ENCODE measurements at regions not wholly inside any gene's neighbourhood (a gene's known extent, or its start where the extent isn't known, plus 50 kb on each side); places are given as distances from the start of the nearest gene placed in this dataset.
"Not testable (repeated sequence)": the region's sequence is repeated elsewhere in the genome, so short reads cannot be mapped to it uniquely, and the experiment has no call there.

DNA sequence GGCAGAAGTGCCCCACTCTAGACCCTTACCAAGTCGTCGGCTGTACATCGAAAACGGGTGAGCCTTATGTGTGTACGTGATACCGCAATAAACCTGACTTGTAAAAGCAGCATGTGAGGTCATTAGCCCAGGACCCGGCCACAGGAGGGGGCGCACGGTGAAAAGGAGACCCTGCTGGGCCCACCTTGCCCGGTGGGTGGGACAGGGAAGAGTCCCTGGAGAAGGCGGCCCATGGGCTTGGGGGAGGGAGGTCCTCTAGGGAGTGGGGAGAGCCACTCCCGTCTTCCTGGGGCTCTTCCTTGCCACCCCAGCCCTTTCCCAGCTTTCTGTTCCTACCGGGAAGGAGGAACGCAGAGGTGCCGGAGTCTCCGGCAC lies 188.8 kb downstream of the NPIPB11 start:
- H3K27ac ChIP-seq (ENCODE audit: low read depth, low read length); H3K4me3 ChIP-seq (ENCODE audit: low read depth in 1 of 2, low read length in 2 of 2); H3K9ac ChIP-seq (ENCODE audit: low read depth in 1 of 2, low read length in 2 of 2); H3K4me1 ChIP-seq (ENCODE audit: control insufficient read depth in 1 of 2, insufficient read depth in 2 of 2, low read length in 2 of 2); H3K27me3 ChIP-seq (ENCODE audit: control insufficient read depth in 1 of 2, insufficient read depth in 2 of 2, low read length in 2 of 2); H3K36me3 ChIP-seq (ENCODE audit: control insufficient read depth in 1 of 2, insufficient read depth in 2 of 2, low read length in 2 of 2); H3K9me3 ChIP-seq (ENCODE audit: control insufficient read depth in 1 of 2, low read length in 2 of 2): not testable (repeated sequence)

DNA sequence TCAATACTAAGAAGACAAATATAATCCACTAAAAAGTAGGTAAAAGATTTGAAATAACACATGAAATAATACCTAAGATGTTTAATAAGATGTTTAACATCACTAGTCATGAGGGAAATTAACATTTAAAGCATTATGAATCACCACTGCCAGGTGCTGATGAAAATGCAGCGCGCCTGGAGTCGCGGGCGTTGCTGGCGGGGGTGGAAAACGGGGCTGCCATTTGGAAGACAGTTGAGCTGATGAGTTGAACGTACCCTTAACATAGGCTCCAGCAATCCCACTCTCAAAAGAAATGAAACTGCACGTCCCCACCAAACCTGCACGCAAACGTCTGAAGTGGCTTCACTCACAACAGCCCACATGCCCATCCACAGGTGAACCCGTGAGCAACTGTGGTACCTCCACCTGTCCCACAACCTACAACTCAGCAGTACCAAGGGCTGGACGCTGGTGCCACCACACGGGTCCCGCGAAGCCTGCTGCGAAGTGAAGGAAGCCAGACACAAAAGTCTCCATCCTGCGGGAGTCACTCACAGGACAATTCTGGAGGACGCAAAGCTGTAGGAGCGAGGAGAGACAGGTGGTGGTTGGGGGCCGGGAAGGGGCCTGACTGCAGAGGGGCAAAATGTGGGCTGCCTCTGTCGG lies 189.3 kb downstream of the NPIPB11 start:
- not testable (repeated sequence) for H3K9me3 ChIP-seq (ENCODE audit: control insufficient read depth in 1 of 2, low read length in 2 of 2); H3K9ac ChIP-seq (ENCODE audit: low read depth in 1 of 2, low read length in 2 of 2); H3K27ac ChIP-seq (ENCODE audit: low read depth, low read length); H3K4me3 ChIP-seq (ENCODE audit: low read depth in 1 of 2, low read length in 2 of 2); H3K27me3 ChIP-seq (ENCODE audit: control insufficient read depth in 1 of 2, insufficient read depth in 2 of 2, low read length in 2 of 2); H3K36me3 ChIP-seq (ENCODE audit: control insufficient read depth in 1 of 2, insufficient read depth in 2 of 2, low read length in 2 of 2); H3K4me1 ChIP-seq (ENCODE audit: control insufficient read depth in 1 of 2, insufficient read depth in 2 of 2, low read length in 2 of 2)

DNA sequence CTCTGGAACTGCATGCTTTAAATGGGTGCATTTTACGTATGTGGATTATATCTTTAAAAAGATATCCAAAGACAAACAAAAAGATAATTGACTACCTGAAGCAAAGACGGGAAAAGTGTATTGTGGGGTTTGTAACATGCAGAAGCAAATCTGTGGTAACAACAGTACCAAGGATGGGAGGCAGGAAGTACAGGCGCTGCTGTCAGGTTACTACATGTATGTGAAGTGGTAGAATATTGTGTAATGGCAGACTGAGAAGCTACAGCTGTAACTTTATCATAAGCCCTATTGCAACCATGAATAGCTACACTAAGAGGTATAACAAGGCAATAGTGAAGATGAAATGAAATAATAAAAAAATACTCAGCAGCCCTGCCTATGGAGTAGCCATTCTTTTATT lies 192.7 kb downstream of the NPIPB11 start:
- H3K4me1 ChIP-seq (ENCODE audit: control insufficient read depth in 1 of 2, insufficient read depth in 2 of 2, low read length in 2 of 2): not testable (repeated sequence)

DNA sequence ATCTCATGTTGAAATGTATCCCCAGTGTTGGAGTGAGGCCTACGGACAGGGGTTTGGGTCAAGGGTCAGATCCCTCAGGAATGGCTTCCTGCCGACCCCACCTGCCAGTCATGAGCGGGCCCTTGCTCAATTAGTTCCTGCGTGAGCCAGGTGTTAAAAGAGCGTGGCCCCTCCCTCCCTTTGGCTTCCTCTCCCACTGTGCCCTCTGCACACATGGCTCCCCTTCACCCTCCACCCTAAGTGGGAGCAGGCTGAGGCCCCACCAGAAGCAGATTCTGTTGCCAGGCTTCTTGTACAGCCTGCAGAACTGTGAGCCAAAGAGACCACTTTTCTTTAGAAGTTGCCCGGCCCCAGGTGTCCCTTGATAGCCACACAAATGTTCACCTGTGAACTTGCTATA lies 193.3 kb downstream of the NPIPB11 start:
- H3K27me3 ChIP-seq (ENCODE audit: control insufficient read depth in 1 of 2, insufficient read depth in 2 of 2, low read length in 2 of 2); H3K36me3 ChIP-seq (ENCODE audit: control insufficient read depth in 1 of 2, insufficient read depth in 2 of 2, low read length in 2 of 2); H3K4me1 ChIP-seq (ENCODE audit: control insufficient read depth in 1 of 2, insufficient read depth in 2 of 2, low read length in 2 of 2); H3K4me3 ChIP-seq (ENCODE audit: low read depth in 1 of 2, low read length in 2 of 2); H3K9me3 ChIP-seq (ENCODE audit: control insufficient read depth in 1 of 2, low read length in 2 of 2); H3K9ac ChIP-seq (ENCODE audit: low read depth in 1 of 2, low read length in 2 of 2); H3K27ac ChIP-seq (ENCODE audit: low read depth, low read length): not testable (repeated sequence)

More for the DNA sequence above, 192.7 kb downstream of the NPIPB11 start:
- H3K9me3 ChIP-seq (ENCODE audit: control insufficient read depth in 1 of 2, low read length in 2 of 2); H3K27ac ChIP-seq (ENCODE audit: low read depth, low read length); H3K27me3 ChIP-seq (ENCODE audit: control insufficient read depth in 1 of 2, insufficient read depth in 2 of 2, low read length in 2 of 2); H3K4me3 ChIP-seq (ENCODE audit: low read depth in 1 of 2, low read length in 2 of 2); H3K36me3 ChIP-seq (ENCODE audit: control insufficient read depth in 1 of 2, insufficient read depth in 2 of 2, low read length in 2 of 2); H3K9ac ChIP-seq (ENCODE audit: low read depth in 1 of 2, low read length in 2 of 2): not testable (repeated sequence)

DNA sequence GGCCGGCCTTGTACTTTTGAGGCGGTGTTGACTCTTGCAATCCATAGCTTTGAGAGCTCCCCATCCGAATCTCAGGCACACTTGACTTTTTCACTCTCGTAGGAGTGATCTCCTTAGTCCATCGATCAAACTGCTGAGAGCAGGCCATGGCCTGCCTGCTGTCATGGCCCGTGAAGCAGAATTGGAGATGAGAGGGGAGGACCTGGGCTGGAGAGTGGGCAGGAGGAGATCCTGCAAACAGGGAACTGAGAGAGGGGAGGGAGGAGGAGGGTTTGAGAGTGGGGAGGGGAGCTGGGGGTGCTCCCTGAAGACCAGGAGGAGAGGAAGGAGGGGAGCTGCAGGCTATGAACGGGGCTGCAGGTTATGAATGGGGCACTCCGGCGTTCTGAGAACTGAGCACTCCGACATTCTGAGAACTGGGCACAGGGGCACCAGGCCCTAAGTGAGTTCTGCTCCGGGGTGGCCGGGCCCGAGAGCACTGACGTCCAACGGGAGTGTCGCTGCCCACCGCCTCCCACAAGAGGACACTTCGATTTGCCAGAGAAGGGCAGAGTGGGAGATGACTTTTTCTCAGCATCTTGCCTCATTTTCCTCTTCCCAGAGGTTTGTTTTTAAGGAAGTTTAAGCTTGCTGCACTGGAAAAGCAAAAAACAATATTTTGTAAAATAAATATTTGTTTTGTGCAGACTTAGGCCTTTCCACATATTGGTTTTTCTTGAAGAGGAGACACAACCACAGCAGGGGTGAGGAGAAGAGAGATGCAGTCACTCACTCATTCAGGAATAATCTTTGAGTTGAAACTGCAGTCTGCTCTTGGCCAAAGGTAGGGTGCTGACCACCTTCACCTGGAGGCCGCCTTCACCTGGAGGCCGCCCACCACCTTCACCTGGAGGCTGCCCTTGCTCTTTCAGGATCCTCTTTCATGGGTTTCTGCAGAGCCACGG lies 194.2 kb downstream of the NPIPB11 start:
- not testable (repeated sequence) for H3K4me1 ChIP-seq (ENCODE audit: control insufficient read depth in 1 of 2, insufficient read depth in 2 of 2, low read length in 2 of 2); H3K9ac ChIP-seq (ENCODE audit: low read depth in 1 of 2, low read length in 2 of 2); H3K27me3 ChIP-seq (ENCODE audit: control insufficient read depth in 1 of 2, insufficient read depth in 2 of 2, low read length in 2 of 2); H3K9me3 ChIP-seq (ENCODE audit: control insufficient read depth in 1 of 2, low read length in 2 of 2); H3K36me3 ChIP-seq (ENCODE audit: control insufficient read depth in 1 of 2, insufficient read depth in 2 of 2, low read length in 2 of 2); H3K4me3 ChIP-seq (ENCODE audit: low read depth in 1 of 2, low read length in 2 of 2); H3K27ac ChIP-seq (ENCODE audit: low read depth, low read length)

DNA sequence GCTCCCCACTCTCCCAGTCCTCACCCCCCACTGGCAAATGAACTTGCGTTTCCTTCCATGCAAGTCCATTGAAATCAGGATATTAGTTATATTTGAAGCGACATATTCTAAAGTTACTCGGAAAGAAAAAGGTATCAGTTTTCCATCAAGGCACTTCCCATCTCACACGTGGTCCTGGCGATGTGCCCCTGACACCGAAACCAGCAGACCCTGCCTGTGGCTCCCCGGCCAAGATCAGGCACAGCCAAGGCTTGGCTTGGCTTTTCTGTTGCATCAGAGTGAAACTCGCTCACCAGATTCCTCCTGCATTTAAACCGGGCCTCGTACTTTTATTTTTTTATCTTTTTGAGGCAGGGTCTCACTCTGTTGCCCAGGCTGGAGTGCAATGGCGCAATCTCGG lies 195.1 kb downstream of the NPIPB11 start:
- not testable (repeated sequence) for H3K4me1 ChIP-seq (ENCODE audit: control insufficient read depth in 1 of 2, insufficient read depth in 2 of 2, low read length in 2 of 2); H3K27me3 ChIP-seq (ENCODE audit: control insufficient read depth in 1 of 2, insufficient read depth in 2 of 2, low read length in 2 of 2); H3K9ac ChIP-seq (ENCODE audit: low read depth in 1 of 2, low read length in 2 of 2); H3K36me3 ChIP-seq (ENCODE audit: control insufficient read depth in 1 of 2, insufficient read depth in 2 of 2, low read length in 2 of 2); H3K4me3 ChIP-seq (ENCODE audit: low read depth in 1 of 2, low read length in 2 of 2); H3K9me3 ChIP-seq (ENCODE audit: control insufficient read depth in 1 of 2, low read length in 2 of 2); H3K27ac ChIP-seq (ENCODE audit: low read depth, low read length)

DNA sequence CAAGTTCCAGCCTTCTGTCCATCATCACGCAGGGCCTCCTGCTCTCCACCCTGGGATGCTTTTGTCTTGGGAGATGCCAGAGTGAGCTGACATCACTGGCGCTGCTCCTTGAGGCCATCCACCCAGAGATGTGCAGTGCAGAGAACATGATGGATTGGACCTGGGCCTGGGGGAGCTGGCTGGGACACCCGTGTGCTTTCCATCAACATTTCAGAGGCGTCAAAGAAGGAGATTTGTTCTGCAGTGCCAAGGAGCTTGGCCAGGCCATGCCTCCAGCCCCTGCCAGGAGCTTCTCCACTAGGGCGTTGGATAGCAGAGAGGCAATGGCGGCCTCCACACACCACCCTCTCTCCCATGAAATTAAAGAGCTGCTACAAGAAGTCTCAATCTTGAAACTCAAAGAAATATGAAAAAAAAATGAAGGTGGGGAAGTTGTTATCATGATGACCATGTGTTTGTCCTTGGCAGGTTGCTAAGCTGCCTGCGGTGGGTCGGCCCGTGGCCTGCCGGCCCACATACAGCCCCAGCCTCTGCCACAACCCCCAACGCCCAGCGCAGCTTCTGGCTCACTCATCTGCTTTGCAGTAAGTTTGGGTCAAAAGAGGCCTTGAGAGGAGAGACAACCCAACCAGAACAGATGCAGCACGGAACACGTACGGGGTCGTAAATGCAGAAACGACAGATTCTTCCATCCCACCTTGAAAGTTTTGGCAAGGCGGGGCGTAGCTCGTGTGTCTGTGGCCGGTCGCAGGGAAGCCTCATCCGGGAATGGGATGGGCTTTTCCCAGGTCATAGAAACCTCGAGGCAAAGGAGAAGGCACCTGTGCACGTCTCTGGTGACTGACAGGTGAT lies 196.0 kb downstream of the NPIPB11 start:
- H3K27ac ChIP-seq (ENCODE audit: low read depth, low read length); H3K4me3 ChIP-seq (ENCODE audit: low read depth in 1 of 2, low read length in 2 of 2); H3K9ac ChIP-seq (ENCODE audit: low read depth in 1 of 2, low read length in 2 of 2); H3K27me3 ChIP-seq (ENCODE audit: control insufficient read depth in 1 of 2, insufficient read depth in 2 of 2, low read length in 2 of 2); H3K9me3 ChIP-seq (ENCODE audit: control insufficient read depth in 1 of 2, low read length in 2 of 2); H3K4me1 ChIP-seq (ENCODE audit: control insufficient read depth in 1 of 2, insufficient read depth in 2 of 2, low read length in 2 of 2); H3K36me3 ChIP-seq (ENCODE audit: control insufficient read depth in 1 of 2, insufficient read depth in 2 of 2, low read length in 2 of 2): not testable (repeated sequence)

DNA sequence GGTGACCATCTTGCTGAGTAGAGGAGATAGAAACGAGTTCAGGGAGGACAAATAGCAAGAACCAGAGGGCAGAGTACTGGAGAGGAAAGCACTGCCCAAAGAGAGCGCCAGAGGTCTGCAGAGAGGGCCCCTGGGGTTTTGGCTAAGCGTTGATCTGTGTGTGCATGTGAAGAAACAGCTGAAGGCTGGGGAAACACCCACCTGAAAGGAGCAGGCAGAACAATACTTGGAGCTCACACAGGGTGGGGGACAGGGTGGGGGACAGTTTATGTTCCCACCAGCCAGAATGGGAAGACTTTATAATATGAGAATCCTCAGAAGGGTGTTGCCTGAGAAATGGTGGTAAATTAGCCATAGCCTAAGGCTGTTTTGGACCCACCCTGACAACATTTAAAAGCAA lies 200.4 kb downstream of the NPIPB11 start:
- not testable (repeated sequence) for H3K4me1 ChIP-seq (ENCODE audit: control insufficient read depth in 1 of 2, insufficient read depth in 2 of 2, low read length in 2 of 2); H3K27me3 ChIP-seq (ENCODE audit: control insufficient read depth in 1 of 2, insufficient read depth in 2 of 2, low read length in 2 of 2); H3K36me3 ChIP-seq (ENCODE audit: control insufficient read depth in 1 of 2, insufficient read depth in 2 of 2, low read length in 2 of 2); H3K9ac ChIP-seq (ENCODE audit: low read depth in 1 of 2, low read length in 2 of 2); H3K9me3 ChIP-seq (ENCODE audit: control insufficient read depth in 1 of 2, low read length in 2 of 2); H3K4me3 ChIP-seq (ENCODE audit: low read depth in 1 of 2, low read length in 2 of 2); H3K27ac ChIP-seq (ENCODE audit: low read depth, low read length)

DNA sequence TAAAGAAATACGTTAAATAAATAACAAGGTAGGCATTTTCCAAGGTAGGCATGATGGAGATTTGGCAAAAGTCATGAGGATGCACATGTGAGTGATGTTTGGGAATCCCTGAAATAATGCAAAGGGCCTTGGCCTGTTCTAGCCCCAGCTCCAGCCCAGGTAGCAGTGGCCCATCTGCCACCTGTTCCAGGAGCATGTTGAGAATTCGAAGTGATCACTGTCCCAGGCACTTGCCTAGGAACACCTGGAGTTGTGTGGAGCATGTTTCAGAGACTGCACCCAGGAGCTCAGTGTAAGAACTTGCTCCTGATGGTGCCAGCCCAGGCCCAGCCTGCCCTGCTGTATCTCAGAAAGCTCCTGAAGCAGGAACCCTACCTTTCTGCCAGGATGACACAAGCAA lies 201.4 kb downstream of the NPIPB11 start:
- H3K27ac ChIP-seq (ENCODE audit: low read depth, low read length); H3K4me1 ChIP-seq (ENCODE audit: control insufficient read depth in 1 of 2, insufficient read depth in 2 of 2, low read length in 2 of 2); H3K9ac ChIP-seq (ENCODE audit: low read depth in 1 of 2, low read length in 2 of 2); H3K36me3 ChIP-seq (ENCODE audit: control insufficient read depth in 1 of 2, insufficient read depth in 2 of 2, low read length in 2 of 2); H3K27me3 ChIP-seq (ENCODE audit: control insufficient read depth in 1 of 2, insufficient read depth in 2 of 2, low read length in 2 of 2); H3K9me3 ChIP-seq (ENCODE audit: control insufficient read depth in 1 of 2, low read length in 2 of 2); H3K4me3 ChIP-seq (ENCODE audit: low read depth in 1 of 2, low read length in 2 of 2): not testable (repeated sequence)

DNA sequence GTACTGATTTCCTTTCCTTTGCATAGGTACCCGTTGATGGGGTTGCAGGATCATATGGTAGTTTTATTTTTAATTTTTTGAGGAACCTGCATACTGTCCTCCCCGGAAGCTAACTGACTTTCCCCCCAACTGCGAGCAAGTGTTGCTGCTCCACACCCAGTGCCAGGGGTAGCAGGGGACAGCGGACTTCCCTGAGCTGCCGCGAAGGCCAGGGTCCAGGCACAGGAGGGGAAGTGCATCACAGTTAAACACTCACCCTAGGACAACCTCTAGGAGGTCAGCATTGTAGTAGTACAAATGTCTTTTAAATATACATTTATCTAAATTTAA lies 201.7 kb downstream of the NPIPB11 start:
- no peaks in the 10 kb centered on the region for H3K27me3 ChIP-seq (ENCODE audit: control insufficient read depth in 1 of 2, insufficient read depth in 2 of 2, low read length in 2 of 2)
- no peaks in the 10 kb centered on the region for H3K4me1 ChIP-seq (ENCODE audit: control insufficient read depth in 1 of 2, insufficient read depth in 2 of 2, low read length in 2 of 2)
- H3K4me3 ChIP-seq (ENCODE audit: low read depth in 1 of 2, low read length in 2 of 2): no peak overlapping the region
- H3K27ac ChIP-seq (ENCODE audit: low read depth, low read length): no peak overlapping the region
- no peaks in the 10 kb centered on the region for H3K36me3 ChIP-seq (ENCODE audit: control insufficient read depth in 1 of 2, insufficient read depth in 2 of 2, low read length in 2 of 2)
- H3K9ac ChIP-seq (ENCODE audit: low read depth in 1 of 2, low read length in 2 of 2): no peak overlapping the region
- no peaks in the 10 kb centered on the region for H3K9me3 ChIP-seq (ENCODE audit: control insufficient read depth in 1 of 2, low read length in 2 of 2)

All from duodenal mucosa (tissue), 2 donors.